ENCODE measurements at regions not wholly inside any gene's neighbourhood (a gene's known extent, or its start where the extent isn't known, plus 50 kb on each side); places are given as distances from the start of the nearest gene placed in this dataset.

DNA sequence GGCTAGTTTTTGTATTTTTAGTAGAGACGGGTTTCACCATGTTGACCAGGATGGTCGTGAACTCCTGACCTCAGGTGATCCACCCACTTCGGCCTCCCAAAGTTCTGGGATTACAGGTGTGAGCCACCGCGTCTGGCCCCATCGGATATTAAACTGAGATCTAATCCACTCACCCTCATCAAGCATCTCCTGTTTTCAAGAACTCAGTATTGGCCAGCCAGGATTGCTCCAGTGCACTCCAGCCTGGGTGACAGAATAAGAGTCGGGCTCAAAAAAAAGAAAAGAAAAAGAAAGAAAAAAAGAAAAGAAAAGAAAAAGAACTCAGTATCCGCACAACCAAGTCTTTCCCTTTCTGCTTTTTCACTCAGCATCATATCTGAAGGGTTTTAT, 167.6 kb downstream of the OR13H1 start (continued):
- TF ChIP-seq, protein P1, sequence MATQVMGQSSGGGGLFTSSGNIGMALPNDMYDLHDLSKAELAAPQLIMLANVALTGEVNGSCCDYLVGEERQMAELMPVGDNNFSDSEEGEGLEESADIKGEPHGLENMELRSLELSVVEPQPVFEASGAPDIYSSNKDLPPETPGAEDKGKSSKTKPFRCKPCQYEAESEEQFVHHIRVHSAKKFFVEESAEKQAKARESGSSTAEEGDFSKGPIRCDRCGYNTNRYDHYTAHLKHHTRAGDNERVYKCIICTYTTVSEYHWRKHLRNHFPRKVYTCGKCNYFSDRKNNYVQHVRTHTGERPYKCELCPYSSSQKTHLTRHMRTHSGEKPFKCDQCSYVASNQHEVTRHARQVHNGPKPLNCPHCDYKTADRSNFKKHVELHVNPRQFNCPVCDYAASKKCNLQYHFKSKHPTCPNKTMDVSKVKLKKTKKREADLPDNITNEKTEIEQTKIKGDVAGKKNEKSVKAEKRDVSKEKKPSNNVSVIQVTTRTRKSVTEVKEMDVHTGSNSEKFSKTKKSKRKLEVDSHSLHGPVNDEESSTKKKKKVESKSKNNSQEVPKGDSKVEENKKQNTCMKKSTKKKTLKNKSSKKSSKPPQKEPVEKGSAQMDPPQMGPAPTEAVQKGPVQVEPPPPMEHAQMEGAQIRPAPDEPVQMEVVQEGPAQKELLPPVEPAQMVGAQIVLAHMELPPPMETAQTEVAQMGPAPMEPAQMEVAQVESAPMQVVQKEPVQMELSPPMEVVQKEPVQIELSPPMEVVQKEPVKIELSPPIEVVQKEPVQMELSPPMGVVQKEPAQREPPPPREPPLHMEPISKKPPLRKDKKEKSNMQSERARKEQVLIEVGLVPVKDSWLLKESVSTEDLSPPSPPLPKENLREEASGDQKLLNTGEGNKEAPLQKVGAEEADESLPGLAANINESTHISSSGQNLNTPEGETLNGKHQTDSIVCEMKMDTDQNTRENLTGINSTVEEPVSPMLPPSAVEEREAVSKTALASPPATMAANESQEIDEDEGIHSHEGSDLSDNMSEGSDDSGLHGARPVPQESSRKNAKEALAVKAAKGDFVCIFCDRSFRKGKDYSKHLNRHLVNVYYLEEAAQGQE (IDR thresholded peaks at IDR 0.05; ENCODE audit: low read depth, low read length): no peak
- TF ChIP-seq FOXM1 (IDR thresholded peaks at IDR 0.05; ENCODE audit: low read depth) (no peak), GATA2 (CRISPR knock-in tag; IDR thresholded peaks at IDR 0.05) (no peak), MXI1 (IDR thresholded peaks at IDR 0.05; ENCODE audit: low read depth, low read length) (no peak), RFX5 (IDR thresholded peaks at IDR 0.05; ENCODE audit: low read length) (no peak)

DNA sequence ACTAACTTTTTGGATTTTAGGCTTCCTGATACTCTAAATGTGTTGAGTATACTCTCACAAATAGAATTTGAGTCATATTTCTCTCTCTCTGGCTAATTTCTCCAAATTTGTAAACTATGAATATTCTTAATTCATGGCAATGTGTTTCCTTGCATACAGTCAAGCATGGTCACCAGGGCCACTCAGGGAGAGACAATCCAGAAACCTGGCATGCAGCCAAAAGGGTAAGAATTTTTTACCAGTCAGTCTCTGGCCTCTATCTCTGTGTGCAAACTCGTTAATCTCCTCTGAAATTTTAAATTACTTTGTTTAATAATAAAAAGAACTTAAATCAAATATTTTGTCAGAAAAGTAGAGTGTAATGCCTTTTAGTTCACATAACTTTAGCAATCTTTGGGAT, 179.8 kb downstream of the OR13H1 start:
- Histone ChIP-seq H3K27ac (ENCODE audit: low read depth in 2 of 2, low read length in 1 of 2) (no peak overlapping the region), H3K27me3 (ENCODE audit: insufficient read depth) (peaks cover 14% of the 10 kb centered on the region; the same call in 1 of the 2 replicates), H3K9ac (no peak overlapping the region), H3K4me2 (no peak overlapping the region), H4K20me1 (ENCODE audit: insufficient read depth) (no peaks in the 10 kb centered on the region), H3K79me2 (ENCODE audit: insufficient read depth) (no peaks in the 10 kb centered on the region), H3K4me3 (ENCODE audit: low read depth in 2 of 2, low read length in 1 of 2) (no peak overlapping the region), H3K9me3 (0 out of 2 replicates have a peak, but pooled peaks cover 4% of the 10 kb centered on the region), H3K9me2 (no peaks in the 10 kb centered on the region), H2AFZ (ENCODE audit: low read depth) (no peak overlapping the region), H3K36me3 (replicated peaks in 1 of 2; ENCODE audit: control insufficient read depth in 1 of 2, insufficient read depth in 2 of 2, low read length in 1 of 2) (no peaks in the 10 kb centered on the region), H3F3A (replicated peaks; ENCODE audit: insufficient read depth) (no peaks in the 10 kb centered on the region), H3K4me1 (ENCODE audit: control insufficient read depth in 1 of 2, insufficient read depth in 2 of 2, low read depth in 1 of 2, low read length in 1 of 2) (peaks cover 0 to 3% of the 10 kb centered on the region in 2 experiments; a peak in 1 of 4 replicates)
- DNase-seq: peak; percentile 12
- POLR2A ChIA-PET: no interaction called here
- CTCF ChIA-PET: no interaction called here
- TF ChIP-seq NFIC (IDR thresholded peaks at IDR 0.05; ENCODE audit: borderline replicate concordance): peak; percentile 16; the same call in 1 of the 2 replicates
- TF ChIP-seq RFX5 (IDR thresholded peaks at IDR 0.05; ENCODE audit: low read length): no peak
- WGBS (ENCODE audit: low lambda C conversion rate): 3% methylated on average over 1 of the region's 1 CpG

DNA sequence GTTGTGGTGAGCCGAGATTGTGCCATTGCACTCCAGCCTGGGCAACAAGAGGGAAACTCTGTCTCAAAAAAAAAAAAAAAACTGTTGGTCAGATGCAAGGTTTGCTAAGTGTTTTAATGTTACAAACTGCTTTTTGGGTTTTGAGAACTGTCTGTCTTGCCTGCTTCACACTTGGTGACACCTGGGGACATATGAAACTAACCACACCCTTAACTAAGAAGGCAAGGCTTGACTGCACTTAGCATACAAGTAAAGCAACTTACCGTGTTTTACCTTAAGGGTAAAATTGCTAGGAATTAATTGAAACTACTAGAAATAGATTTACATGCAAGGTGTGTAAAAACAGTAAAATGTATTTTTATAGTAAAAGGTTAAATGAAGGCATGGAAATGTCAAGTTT, 180.4 kb downstream of the OR13H1 start:
- H3K27ac ChIP-seq (ENCODE audit: low read depth in 2 of 2, low read length in 1 of 2): no peak overlapping the region
- no peak overlapping the region for H2AFZ ChIP-seq (ENCODE audit: low read depth)
- 0 out of 2 replicates have a peak, but pooled peaks cover 4% of the 10 kb centered on the region for H3K9me3 ChIP-seq
- DNase-seq: no peak
- H3K4me3 ChIP-seq (ENCODE audit: low read depth in 2 of 2, low read length in 1 of 2): no peak overlapping the region
- no peaks in the 10 kb centered on the region for H3F3A ChIP-seq (replicated peaks; ENCODE audit: insufficient read depth)
- WGBS (ENCODE audit: low lambda C conversion rate): 16% methylated on average over 2 of the region's 2 CpGs
- no peak overlapping the region for H3K9ac ChIP-seq
- ChIA-PET CTCF (no interaction called here), POLR2A (no interaction called here)
- H3K9me2 ChIP-seq: no peaks in the 10 kb centered on the region
- no peak overlapping the region for H3K4me2 ChIP-seq
- TF ChIP-seq YY1 (IDR thresholded peaks at IDR 0.05; ENCODE audit: low read depth) (no peak), FOXJ3 (CRISPR knock-in tag; IDR thresholded peaks at IDR 0.05) (no peak), RFX5 (IDR thresholded peaks at IDR 0.05; ENCODE audit: low read length) (no peak), SMC3 (IDR thresholded peaks at IDR 0.05; ENCODE audit: low read depth, low read length) (no peak), TCF12 (IDR thresholded peaks at IDR 0.05) (no peak), RXRA (IDR thresholded peaks at IDR 0.05; ENCODE audit: borderline replicate concordance, low read depth) (no peak), FOXM1 (IDR thresholded peaks at IDR 0.05; ENCODE audit: low read depth) (no peak), FOSL2 (IDR thresholded peaks at IDR 0.05; ENCODE audit: borderline replicate concordance, low read depth) (no peak), TEAD4 (IDR thresholded peaks at IDR 0.05; ENCODE audit: borderline replicate concordance, insufficient read depth) (no peak), GABPA (IDR thresholded peaks at IDR 0.05; ENCODE audit: low read depth) (no peak), SIN3A (IDR thresholded peaks at IDR 0.05; ENCODE audit: borderline replicate concordance, low read depth, low read length) (no peak), MXI1 (IDR thresholded peaks at IDR 0.05; ENCODE audit: low read depth, low read length) (no peak), NFIC (IDR thresholded peaks at IDR 0.05; ENCODE audit: borderline replicate concordance) (no peak)
- TF ChIP-seq, protein P2, sequence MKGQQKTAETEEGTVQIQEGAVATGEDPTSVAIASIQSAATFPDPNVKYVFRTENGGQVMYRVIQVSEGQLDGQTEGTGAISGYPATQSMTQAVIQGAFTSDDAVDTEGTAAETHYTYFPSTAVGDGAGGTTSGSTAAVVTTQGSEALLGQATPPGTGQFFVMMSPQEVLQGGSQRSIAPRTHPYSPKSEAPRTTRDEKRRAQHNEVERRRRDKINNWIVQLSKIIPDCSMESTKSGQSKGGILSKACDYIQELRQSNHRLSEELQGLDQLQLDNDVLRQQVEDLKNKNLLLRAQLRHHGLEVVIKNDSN (IDR thresholded peaks at IDR 0.05; ENCODE audit: borderline replicate concordance, low read depth): no peak
- no peaks in the 10 kb centered on the region for H3K79me2 ChIP-seq (ENCODE audit: insufficient read depth)
- no peaks in the 10 kb centered on the region for H4K20me1 ChIP-seq (ENCODE audit: insufficient read depth)
- peaks cover 14% of the 10 kb centered on the region; the same call in 1 of the 2 replicates for H3K27me3 ChIP-seq (ENCODE audit: insufficient read depth)
- H3K36me3 ChIP-seq (replicated peaks in 1 of 2; ENCODE audit: control insufficient read depth in 1 of 2, insufficient read depth in 2 of 2, low read length in 1 of 2): no peaks in the 10 kb centered on the region
- H3K4me1 ChIP-seq (ENCODE audit: control insufficient read depth in 1 of 2, insufficient read depth in 2 of 2, low read depth in 1 of 2, low read length in 1 of 2): peaks cover 0 to 3% of the 10 kb centered on the region in 2 experiments; a peak in 1 of 4 replicates

All from SK-N-SH (cell line).